ENCODE measurements at regions not wholly inside any gene's neighbourhood (a gene's known extent, or its start where the extent isn't known, plus 50 kb on each side); places are given as distances from the start of the nearest gene placed in this dataset.

- TF ChIP-seq, protein P1, sequence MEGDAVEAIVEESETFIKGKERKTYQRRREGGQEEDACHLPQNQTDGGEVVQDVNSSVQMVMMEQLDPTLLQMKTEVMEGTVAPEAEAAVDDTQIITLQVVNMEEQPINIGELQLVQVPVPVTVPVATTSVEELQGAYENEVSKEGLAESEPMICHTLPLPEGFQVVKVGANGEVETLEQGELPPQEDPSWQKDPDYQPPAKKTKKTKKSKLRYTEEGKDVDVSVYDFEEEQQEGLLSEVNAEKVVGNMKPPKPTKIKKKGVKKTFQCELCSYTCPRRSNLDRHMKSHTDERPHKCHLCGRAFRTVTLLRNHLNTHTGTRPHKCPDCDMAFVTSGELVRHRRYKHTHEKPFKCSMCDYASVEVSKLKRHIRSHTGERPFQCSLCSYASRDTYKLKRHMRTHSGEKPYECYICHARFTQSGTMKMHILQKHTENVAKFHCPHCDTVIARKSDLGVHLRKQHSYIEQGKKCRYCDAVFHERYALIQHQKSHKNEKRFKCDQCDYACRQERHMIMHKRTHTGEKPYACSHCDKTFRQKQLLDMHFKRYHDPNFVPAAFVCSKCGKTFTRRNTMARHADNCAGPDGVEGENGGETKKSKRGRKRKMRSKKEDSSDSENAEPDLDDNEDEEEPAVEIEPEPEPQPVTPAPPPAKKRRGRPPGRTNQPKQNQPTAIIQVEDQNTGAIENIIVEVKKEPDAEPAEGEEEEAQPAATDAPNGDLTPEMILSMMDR (conservative IDR thresholded peaks at IDR 0.05 in 1 of 2, IDR thresholded peaks at IDR 0.05 in 1 of 2; ENCODE audit: low read depth in 1 of 2, low read length in 2 of 2), result no peak
- TF ChIP-seq EZH2 (IDR thresholded peaks at IDR 0.05; ENCODE audit: low read length, missing control alignments), result no peak
These were observed 109.6 kb upstream of the B3GAT1 start for GRCh38 chr11:134521452-134522289.
